B cell (primary cell): ENCODE measurements at regions not wholly inside any gene's neighbourhood (a gene's known extent, or its start where the extent isn't known, plus 50 kb on each side); places are given as distances from the start of the nearest gene placed in this dataset.

Source experiments
- CTCF ChIP-seq: fragments of 200-600 bp; IDR thresholded peaks from one replicate; pipeline ENCODE4 v1.8.0; 2022; ENCODE audit warnings: antibody characterized with exemption, mild to moderate bottlenecking
- EZH2 ChIP-seq: IDR thresholded peaks from 2 replicates; pipeline ENCODE4 v1.6.1; 2012; ENCODE audit warnings: borderline replicate concordance, low read depth, mild to moderate bottlenecking, moderate library complexity, low read length; ENCODE audit not compliant: insufficient read depth, poor library complexity, severe bottlenecking

GRCh38 chr21:15300131-15300530 is 235.3 kb upstream of the NRIP1 start:
- no peak for TF ChIP-seq CTCF
- TF ChIP-seq EZH2: no peak
